ENCODE measurements at regions not wholly inside any gene's neighbourhood (a gene's known extent, or its start where the extent isn't known, plus 50 kb on each side); places are given as distances from the start of the nearest gene placed in this dataset.
"Not testable (repeated sequence)": the region's sequence is repeated elsewhere in the genome, so short reads cannot be mapped to it uniquely, and the experiment has no call there.

GRCh38 chr10:109633846-109634245 is 289.5 kb downstream of the XPNPEP1 start:
- TF ChIP-seq CTCF (conservative IDR thresholded peaks at IDR 0.05; ENCODE audit: low read depth, low read length): no peak
- H3K27me3 ChIP-seq (ENCODE audit: insufficient read depth, low read depth): no peaks in the 10 kb centered on the region

GRCh38 chr10:109633017-109633416 is 290.3 kb downstream of the XPNPEP1 start:
- H4K20me1 ChIP-seq (ENCODE audit: insufficient read depth); H3K27ac ChIP-seq; H3K27me3 ChIP-seq (ENCODE audit: insufficient read depth, low read depth); H3K4me2 ChIP-seq; H3K36me3 ChIP-seq (ENCODE audit: insufficient read depth); H2AFZ ChIP-seq (ENCODE audit: low read depth); H3K4me1 ChIP-seq (ENCODE audit: low read depth, poor library complexity, severe bottlenecking); H3K4me3 ChIP-seq (IDR thresholded peaks at IDR 0.05; ENCODE audit: insufficient read depth, low read depth, low read length); H3K79me2 ChIP-seq (ENCODE audit: insufficient read depth, low read depth); H3K9ac ChIP-seq: not testable (repeated sequence)

More at GRCh38 chr10:109633846-109634245, 289.5 kb downstream of the XPNPEP1 start:
- no peaks in the 10 kb centered on the region for H3K36me3 ChIP-seq (ENCODE audit: insufficient read depth)
- no peaks in the 10 kb centered on the region for H3K4me1 ChIP-seq (ENCODE audit: low read depth, poor library complexity, severe bottlenecking)
- no peaks in the 10 kb centered on the region for H4K20me1 ChIP-seq (ENCODE audit: insufficient read depth)
- no peak overlapping the region for H3K4me3 ChIP-seq (IDR thresholded peaks at IDR 0.05; ENCODE audit: insufficient read depth, low read depth, low read length)
- H3K79me2 ChIP-seq (ENCODE audit: insufficient read depth, low read depth): no peaks in the 10 kb centered on the region
- no peak overlapping the region for H3K27ac ChIP-seq
- H3K4me2 ChIP-seq: no peak overlapping the region
- no peak overlapping the region for H3K9ac ChIP-seq
- no peak overlapping the region for H2AFZ ChIP-seq (ENCODE audit: low read depth)

GRCh38 chr10:109624939-109625338 is 298.4 kb downstream of the XPNPEP1 start:
- H3K79me2 ChIP-seq (ENCODE audit: insufficient read depth, low read depth): no peaks in the 10 kb centered on the region
- H3K4me3 ChIP-seq (IDR thresholded peaks at IDR 0.05; ENCODE audit: insufficient read depth, low read depth, low read length): no peak overlapping the region
- no peaks in the 10 kb centered on the region for H3K36me3 ChIP-seq (ENCODE audit: insufficient read depth)
- H3K27ac ChIP-seq: no peak overlapping the region
- no peaks in the 10 kb centered on the region for H3K27me3 ChIP-seq (ENCODE audit: insufficient read depth, low read depth)
- no peak overlapping the region for H3K9ac ChIP-seq
- no peak overlapping the region for H3K4me2 ChIP-seq
- no peaks in the 10 kb centered on the region for H4K20me1 ChIP-seq (ENCODE audit: insufficient read depth)
- H2AFZ ChIP-seq (ENCODE audit: low read depth): no peak overlapping the region
- H3K4me1 ChIP-seq (ENCODE audit: low read depth, poor library complexity, severe bottlenecking): no peaks in the 10 kb centered on the region
- no peak for TF ChIP-seq CTCF (conservative IDR thresholded peaks at IDR 0.05; ENCODE audit: low read depth, low read length)

- no peaks in the 10 kb centered on the region for H3K4me1 ChIP-seq (ENCODE audit: low read depth, poor library complexity, severe bottlenecking)
- no peak overlapping the region for H2AFZ ChIP-seq (ENCODE audit: low read depth)
- H3K79me2 ChIP-seq (ENCODE audit: insufficient read depth, low read depth): no peaks in the 10 kb centered on the region
- no peak for TF ChIP-seq CTCF (conservative IDR thresholded peaks at IDR 0.05; ENCODE audit: low read depth, low read length)
- H3K27ac ChIP-seq: no peak overlapping the region
- no peaks in the 10 kb centered on the region for H4K20me1 ChIP-seq (ENCODE audit: insufficient read depth)
- no peak overlapping the region for H3K4me2 ChIP-seq
- no peaks in the 10 kb centered on the region for H3K27me3 ChIP-seq (ENCODE audit: insufficient read depth, low read depth)
- H3K36me3 ChIP-seq (ENCODE audit: insufficient read depth): no peaks in the 10 kb centered on the region
- H3K9ac ChIP-seq: no peak overlapping the region
- no peak overlapping the region for H3K4me3 ChIP-seq (IDR thresholded peaks at IDR 0.05; ENCODE audit: insufficient read depth, low read depth, low read length)
These were observed 300.7 kb downstream of the XPNPEP1 start for GRCh38 chr10:109622566-109622965.

GRCh38 chr10:109620396-109620795 is 302.9 kb downstream of the XPNPEP1 start:
- Histone ChIP-seq H3K36me3 (ENCODE audit: insufficient read depth) (no peaks in the 10 kb centered on the region), H3K79me2 (ENCODE audit: insufficient read depth, low read depth) (no peaks in the 10 kb centered on the region), H3K4me2 (no peak overlapping the region), H3K9ac (no peak overlapping the region), H3K27me3 (ENCODE audit: insufficient read depth, low read depth) (no peaks in the 10 kb centered on the region), H3K4me1 (ENCODE audit: low read depth, poor library complexity, severe bottlenecking) (no peaks in the 10 kb centered on the region), H3K4me3 (IDR thresholded peaks at IDR 0.05; ENCODE audit: insufficient read depth, low read depth, low read length) (no peak overlapping the region), H2AFZ (ENCODE audit: low read depth) (no peak overlapping the region), H4K20me1 (ENCODE audit: insufficient read depth) (no peaks in the 10 kb centered on the region), H3K27ac (no peak overlapping the region)
- TF ChIP-seq CTCF (conservative IDR thresholded peaks at IDR 0.05; ENCODE audit: low read depth, low read length): no peak

All from KMS-11 (cell line).